SJSA1 (cell line): ENCODE measurements at regions not wholly inside any gene's neighbourhood (a gene's known extent, or its start where the extent isn't known, plus 50 kb on each side); places are given as distances from the start of the nearest gene placed in this dataset.

Experiments
- DNase-seq, 2 experiments: peaks; one replicate each; pipeline ENCODE4 v3.0.0-alpha.2; 2015 to 2020; ENCODE audit warnings: low spot score in 2 of 2, low read depth in 1 of 2
- H3K27ac ChIP-seq: fragments of 250-450 bp; sonication (Bioruptor Pico); 2 replicates; pipeline ENCODE4 v1.5.1; 2020; ENCODE audit warnings: mild to moderate bottlenecking, moderate library complexity
- H3K27me3 ChIP-seq: fragments of 250-450 bp; sonication (Bioruptor Pico); replicated peaks from 2 replicates; pipeline ENCODE4 v1.5.1; 2020; ENCODE audit warnings: mild to moderate bottlenecking, moderate library complexity
- H3K36me3 ChIP-seq: fragments of 250-450 bp; sonication (Bioruptor Pico); 2 replicates; pipeline ENCODE4 v1.5.1; 2020; ENCODE audit warnings: mild to moderate bottlenecking
- H3K4me1 ChIP-seq: fragments of 250-450 bp; sonication (Bioruptor Pico); replicated peaks from 2 replicates; pipeline ENCODE4 v1.6.1; 2021; ENCODE audit warnings: mild to moderate bottlenecking
- H3K4me3 ChIP-seq: fragments of 250-450 bp; sonication (Bioruptor Pico); 2 replicates; pipeline ENCODE4 v1.5.1; 2020; ENCODE audit warnings: mild to moderate bottlenecking
- H3K9me3 ChIP-seq: fragments of 250-450 bp; sonication (Bioruptor Pico); replicated peaks from 2 replicates; pipeline ENCODE4 v1.5.1; 2020; ENCODE audit warnings: mild to moderate bottlenecking

DNA sequence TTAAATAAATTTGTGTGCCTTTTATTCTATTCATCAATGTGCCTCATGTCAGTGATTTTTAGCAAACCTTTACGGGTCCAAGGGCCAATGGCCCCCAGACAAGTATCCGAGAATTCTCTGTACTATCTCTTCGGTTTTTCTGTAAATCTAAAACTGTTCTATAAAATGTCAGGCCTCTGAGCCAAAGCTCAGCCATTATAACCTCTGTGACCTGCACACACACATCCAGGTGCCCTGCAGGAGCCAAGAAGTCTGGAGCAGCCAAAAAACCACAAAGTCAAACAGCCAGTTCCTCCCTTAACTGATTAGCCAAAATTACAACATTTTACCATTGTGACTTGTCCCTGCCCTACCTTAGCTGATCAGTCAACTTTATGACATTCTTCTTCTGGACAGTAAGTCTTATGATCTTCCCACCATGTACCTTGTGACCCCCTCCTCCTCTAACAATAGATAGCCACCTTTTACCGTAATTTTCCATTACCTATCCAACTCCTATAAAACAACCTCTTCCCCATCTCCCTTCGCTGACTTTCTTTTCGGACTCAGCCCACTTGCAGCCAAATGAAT, 363.8 kb downstream of the SEMA3D start:
- H3K27ac ChIP-seq: no peak overlapping the region
- H3K27me3 ChIP-seq: no peaks in the 10 kb centered on the region
- DNase-seq: no peak
- no peaks in the 10 kb centered on the region for H3K4me1 ChIP-seq
- no peaks in the 10 kb centered on the region for H3K9me3 ChIP-seq
- no peak overlapping the region for H3K4me3 ChIP-seq
- H3K36me3 ChIP-seq: no peaks in the 10 kb centered on the region

- H3K4me3 ChIP-seq: no peak overlapping the region
- H3K27me3 ChIP-seq: no peaks in the 10 kb centered on the region
- no peaks in the 10 kb centered on the region for H3K36me3 ChIP-seq
- no peak for DNase-seq
- H3K9me3 ChIP-seq: no peaks in the 10 kb centered on the region
- H3K4me1 ChIP-seq: no peaks in the 10 kb centered on the region
- H3K27ac ChIP-seq: no peak overlapping the region
Measured at GRCh38 chr7:84821671-84822534, 365.0 kb downstream of the SEMA3D start.

- H3K36me3 ChIP-seq: no peaks in the 10 kb centered on the region
- DNase-seq: no peak
- H3K27me3 ChIP-seq: no peaks in the 10 kb centered on the region
- H3K4me1 ChIP-seq: no peaks in the 10 kb centered on the region
- no peak overlapping the region for H3K4me3 ChIP-seq
- no peaks in the 10 kb centered on the region for H3K9me3 ChIP-seq
- H3K27ac ChIP-seq: no peak overlapping the region
Measured at GRCh38 chr7:84820481-84820880, 366.4 kb downstream of the SEMA3D start.

- Histone ChIP-seq H3K36me3 (no peaks in the 10 kb centered on the region), H3K9me3 (no peaks in the 10 kb centered on the region), H3K27ac (no peak overlapping the region), H3K4me3 (no peak overlapping the region), H3K27me3 (no peaks in the 10 kb centered on the region), H3K4me1 (no peaks in the 10 kb centered on the region)
- no peak for DNase-seq
Measured at GRCh38 chr7:84817016-84817415, 369.8 kb downstream of the SEMA3D start.

DNA sequence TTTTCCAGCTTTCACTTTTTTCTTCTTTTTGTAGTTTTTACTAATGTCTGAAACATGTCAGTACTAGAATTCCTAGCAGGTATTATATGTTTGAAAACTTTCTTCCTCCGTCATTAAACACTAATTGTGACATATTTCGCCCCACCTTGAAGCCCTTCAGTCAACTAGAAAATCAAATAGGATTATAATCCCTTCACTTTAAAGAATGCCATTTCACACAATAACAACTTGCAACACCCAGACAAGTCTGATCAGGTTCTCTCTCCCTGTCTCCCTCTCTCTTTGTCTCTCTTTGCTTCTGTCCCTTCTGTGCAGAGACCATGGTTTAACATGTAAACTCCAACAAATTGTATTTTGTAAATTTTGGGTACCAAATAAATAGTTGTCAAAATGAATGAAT, 373.5 kb downstream of the SEMA3D start:
- peaks cover 12% of the 10 kb centered on the region for H3K4me1 ChIP-seq
- H3K27ac ChIP-seq: no peak overlapping the region
- no peaks in the 10 kb centered on the region for H3K36me3 ChIP-seq
- no peak overlapping the region for H3K4me3 ChIP-seq
- H3K27me3 ChIP-seq: no peaks in the 10 kb centered on the region
- no peaks in the 10 kb centered on the region for H3K9me3 ChIP-seq
- no peak for DNase-seq

GRCh38 chr7:84812021-84812420, 374.8 kb downstream of the SEMA3D start:
- peaks cover 12% of the 10 kb centered on the region for H3K4me1 ChIP-seq

DNA sequence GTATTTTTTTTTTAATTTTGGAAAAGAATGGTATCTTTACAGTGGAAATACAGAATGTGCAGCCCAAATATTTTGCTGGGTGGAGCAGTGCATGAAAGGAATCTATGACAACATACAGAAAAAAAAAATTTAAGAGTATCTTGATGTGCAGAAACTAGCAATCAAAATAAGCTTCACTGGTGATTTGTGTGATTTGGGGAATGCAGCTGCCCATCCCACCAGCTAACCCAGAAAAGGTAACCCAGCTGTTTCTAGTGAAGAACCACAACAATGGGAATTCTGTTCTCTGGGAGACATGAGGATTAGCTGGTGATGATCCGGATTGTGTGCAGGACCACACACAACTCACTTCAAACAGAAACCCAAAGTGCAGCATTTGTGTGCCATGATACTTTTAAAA, 375.5 kb downstream of the SEMA3D start:
- Histone ChIP-seq H3K9me3 (no peaks in the 10 kb centered on the region), H3K27ac (no peak overlapping the region), H3K4me3 (no peak overlapping the region), H3K36me3 (no peaks in the 10 kb centered on the region), H3K27me3 (no peaks in the 10 kb centered on the region), H3K4me1 (peaks cover 12% of the 10 kb centered on the region)
- DNase-seq: peak in 1 of 2 experiments; percentile 48

More at GRCh38 chr7:84812021-84812420, 374.8 kb downstream of the SEMA3D start:
- H3K9me3 ChIP-seq: no peaks in the 10 kb centered on the region
- H3K4me3 ChIP-seq: no peak overlapping the region
- no peak overlapping the region for H3K27ac ChIP-seq
- DNase-seq: no peak
- H3K27me3 ChIP-seq: no peaks in the 10 kb centered on the region
- no peaks in the 10 kb centered on the region for H3K36me3 ChIP-seq

DNA sequence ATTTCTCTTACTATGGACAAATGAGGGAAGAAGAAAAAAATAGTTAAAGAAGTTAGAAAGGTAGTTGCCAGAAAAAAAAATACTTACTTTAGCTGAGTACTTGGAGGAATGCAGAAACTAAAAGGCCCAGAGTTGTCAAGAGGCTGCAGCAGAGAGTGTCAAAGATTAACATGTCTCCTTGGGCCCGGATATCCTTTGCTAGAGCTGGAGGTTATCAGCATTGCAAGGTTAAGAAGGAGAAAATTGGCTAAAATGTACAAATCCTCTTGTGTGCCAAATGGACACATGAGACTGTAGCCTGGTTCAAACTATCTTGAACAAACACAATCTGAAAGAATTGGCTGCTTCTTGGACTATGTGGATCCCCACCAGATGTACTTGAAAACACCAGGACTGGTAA, 377.0 kb downstream of the SEMA3D start:
- DNase-seq: no peak
- peaks cover 12% of the 10 kb centered on the region for H3K4me1 ChIP-seq
- no peaks in the 10 kb centered on the region for H3K36me3 ChIP-seq
- no peak overlapping the region for H3K4me3 ChIP-seq
- no peak overlapping the region for H3K27ac ChIP-seq
- H3K27me3 ChIP-seq: no peaks in the 10 kb centered on the region
- no peaks in the 10 kb centered on the region for H3K9me3 ChIP-seq

DNA sequence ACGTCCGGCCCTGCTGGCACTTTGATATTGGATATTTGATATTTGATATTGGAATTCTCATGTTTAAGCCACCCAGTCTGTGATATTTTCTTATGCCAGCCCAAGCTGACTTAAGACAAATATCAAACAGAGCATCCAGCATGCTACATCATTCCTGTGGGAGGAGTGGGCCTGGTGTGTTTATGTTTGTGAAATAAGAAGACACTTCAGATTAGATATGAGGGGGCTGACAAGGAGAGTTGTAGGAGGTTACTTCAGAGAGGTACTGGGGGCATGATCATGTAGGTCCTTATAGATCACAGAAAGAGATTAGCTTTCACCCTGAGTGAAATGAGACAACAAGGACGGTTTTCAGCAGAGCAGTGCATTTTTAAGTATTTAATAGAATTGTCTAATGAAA, 382.9 kb downstream of the SEMA3D start:
- Histone ChIP-seq H3K4me1 (no peaks in the 10 kb centered on the region), H3K36me3 (no peaks in the 10 kb centered on the region), H3K27ac (no peak overlapping the region), H3K9me3 (no peaks in the 10 kb centered on the region), H3K27me3 (no peaks in the 10 kb centered on the region), H3K4me3 (no peak overlapping the region)
- DNase-seq: no peak

- no peaks in the 10 kb centered on the region for H3K27me3 ChIP-seq
- DNase-seq: no peak
Measured at GRCh38 chr7:84801396-84801795, 385.5 kb downstream of the SEMA3D start.

DNA sequence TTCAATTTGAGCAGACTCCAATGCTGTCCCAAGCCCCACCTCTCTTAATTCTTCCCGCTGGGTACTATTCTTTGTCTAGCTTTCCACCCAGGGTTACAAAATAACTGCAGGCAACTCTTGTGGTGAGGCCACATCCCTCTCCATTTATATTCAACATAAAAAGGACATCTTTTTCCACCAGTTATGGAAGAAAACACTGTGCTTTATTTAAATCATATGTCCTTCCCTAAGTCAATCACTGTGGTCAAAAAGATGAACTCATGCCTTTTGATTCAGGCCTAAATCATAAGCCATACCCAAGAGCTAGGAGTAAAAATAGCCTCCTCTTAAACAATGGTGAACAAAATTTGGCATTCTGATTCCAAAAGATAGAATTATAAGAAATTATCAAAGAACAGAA, 386.0 kb downstream of the SEMA3D start:
- Histone ChIP-seq H3K36me3 (no peaks in the 10 kb centered on the region), H3K27me3 (no peaks in the 10 kb centered on the region), H3K27ac (no peak overlapping the region), H3K4me1 (no peaks in the 10 kb centered on the region), H3K4me3 (no peak overlapping the region), H3K9me3 (no peaks in the 10 kb centered on the region)
- DNase-seq: no peak

More at GRCh38 chr7:84801396-84801795, 385.5 kb downstream of the SEMA3D start:
- no peak overlapping the region for H3K27ac ChIP-seq
- no peaks in the 10 kb centered on the region for H3K36me3 ChIP-seq
- no peaks in the 10 kb centered on the region for H3K9me3 ChIP-seq
- H3K4me1 ChIP-seq: no peaks in the 10 kb centered on the region
- H3K4me3 ChIP-seq: no peak overlapping the region

- H3K9me3 ChIP-seq: no peaks in the 10 kb centered on the region
- DNase-seq: no peak
- no peak overlapping the region for H3K4me3 ChIP-seq
- H3K27ac ChIP-seq: no peak overlapping the region
- H3K27me3 ChIP-seq: no peaks in the 10 kb centered on the region
- H3K36me3 ChIP-seq: no peaks in the 10 kb centered on the region
- no peaks in the 10 kb centered on the region for H3K4me1 ChIP-seq
Measured at GRCh38 chr7:84799106-84799505, 387.8 kb downstream of the SEMA3D start.

- no peak for DNase-seq
- H3K36me3 ChIP-seq: no peaks in the 10 kb centered on the region
- H3K27ac ChIP-seq: no peak overlapping the region
- no peaks in the 10 kb centered on the region for H3K4me1 ChIP-seq
- H3K4me3 ChIP-seq: no peak overlapping the region
- no peaks in the 10 kb centered on the region for H3K9me3 ChIP-seq
- no peaks in the 10 kb centered on the region for H3K27me3 ChIP-seq
Measured at GRCh38 chr7:84792231-84792893, 394.5 kb downstream of the SEMA3D start.

GRCh38 chr7:84790882-84791281, 396.0 kb downstream of the SEMA3D start:
- H3K27ac ChIP-seq: no peak overlapping the region
- no peaks in the 10 kb centered on the region for H3K27me3 ChIP-seq
- H3K9me3 ChIP-seq: no peaks in the 10 kb centered on the region
- no peaks in the 10 kb centered on the region for H3K36me3 ChIP-seq
- no peaks in the 10 kb centered on the region for H3K4me1 ChIP-seq
- no peak for DNase-seq
- H3K4me3 ChIP-seq: no peak overlapping the region
